ENCODE measurements at regions not wholly inside any gene's neighbourhood (a gene's known extent, or its start where the extent isn't known, plus 50 kb on each side); places are given as distances from the start of the nearest gene placed in this dataset.

GRCh38 chr15:25188551-25189101 is 233.8 kb downstream of the SNRPN start:
- H3K36me3 Mint-ChIP-seq (ENCODE audit: low read depth, unreplicated experiment), result peaks cover 4% of the 10 kb centered on the region
- H3K4me1 Mint-ChIP-seq (ENCODE audit: low read depth, unreplicated experiment), result no peaks in the 10 kb centered on the region
- peaks cover 20% of the 10 kb centered on the region for H3K9me3 ChIP-seq (ENCODE audit: insufficient read depth, low read depth, low read length)
- H3K27ac Mint-ChIP-seq (ENCODE audit: unreplicated experiment), result no peak overlapping the region
- no peak overlapping the region for H3K9ac ChIP-seq (ENCODE audit: low read length)
- no peak overlapping the region for H3K4me3 Mint-ChIP-seq (ENCODE audit: unreplicated experiment)
- H3K4me3 ChIP-seq (ENCODE audit: insufficient read depth, low read depth, low read length), result no peak overlapping the region
- TF ChIP-seq EZH2 (IDR thresholded peaks at IDR 0.05; ENCODE audit: insufficient read depth, low read length) (no peak), CTCF (IDR thresholded peaks at IDR 0.05; ENCODE audit: insufficient read depth, low read depth, low read length) (no peak)
- H4K20me1 ChIP-seq (ENCODE audit: insufficient read depth, low read length), result no peaks in the 10 kb centered on the region
- H3K79me2 ChIP-seq (ENCODE audit: insufficient read depth, low read length), result no peaks in the 10 kb centered on the region
- no peak overlapping the region for H3K27ac ChIP-seq (ENCODE audit: low read depth, low read length)
- peaks cover 22% of the 10 kb centered on the region for H3K9me3 Mint-ChIP-seq (ENCODE audit: unreplicated experiment)
- no peaks in the 10 kb centered on the region for H3K4me1 ChIP-seq (ENCODE audit: insufficient read depth, low read length)
- H3K27me3 ChIP-seq (ENCODE audit: insufficient read depth, low read length), result no peaks in the 10 kb centered on the region
- no peaks in the 10 kb centered on the region for H3K36me3 ChIP-seq (ENCODE audit: insufficient read depth, low read length)
- no peak overlapping the region for H2AFZ ChIP-seq (ENCODE audit: low read depth, low read length)
- H3K4me2 ChIP-seq (ENCODE audit: low read length), result no peak overlapping the region
- DNase-seq (ENCODE audit: low read depth) (no peak), FAIRE-seq (no peak)
- H3K27me3 Mint-ChIP-seq (ENCODE audit: low read depth, unreplicated experiment), result no peaks in the 10 kb centered on the region

- peaks cover 22% of the 10 kb centered on the region for H3K9me3 Mint-ChIP-seq (ENCODE audit: unreplicated experiment)
- Histone ChIP-seq H3K27me3 (ENCODE audit: insufficient read depth, low read length) (no peaks in the 10 kb centered on the region), H3K27ac (ENCODE audit: low read depth, low read length) (no peak overlapping the region), H3K79me2 (ENCODE audit: insufficient read depth, low read length) (no peaks in the 10 kb centered on the region), H3K4me1 (ENCODE audit: insufficient read depth, low read length) (no peaks in the 10 kb centered on the region), H4K20me1 (ENCODE audit: insufficient read depth, low read length) (no peaks in the 10 kb centered on the region), H3K4me3 (ENCODE audit: insufficient read depth, low read depth, low read length) (no peak overlapping the region), H2AFZ (ENCODE audit: low read depth, low read length) (no peak overlapping the region), H3K36me3 (ENCODE audit: insufficient read depth, low read length) (no peaks in the 10 kb centered on the region), H3K9ac (ENCODE audit: low read length) (no peak overlapping the region), H3K9me3 (ENCODE audit: insufficient read depth, low read depth, low read length) (peaks cover 25% of the 10 kb centered on the region), H3K4me2 (ENCODE audit: low read length) (no peak overlapping the region)
- TF ChIP-seq CTCF (IDR thresholded peaks at IDR 0.05; ENCODE audit: insufficient read depth, low read depth, low read length) (no peak), EZH2 (IDR thresholded peaks at IDR 0.05; ENCODE audit: insufficient read depth, low read length) (no peak)
- H3K27me3 Mint-ChIP-seq (ENCODE audit: low read depth, unreplicated experiment), result no peaks in the 10 kb centered on the region
- no peak for FAIRE-seq
- no peak overlapping the region for H3K27ac Mint-ChIP-seq (ENCODE audit: unreplicated experiment)
- DNase-seq (ENCODE audit: low read depth), result no peak
- H3K36me3 Mint-ChIP-seq (ENCODE audit: low read depth, unreplicated experiment), result peaks cover 4% of the 10 kb centered on the region
- H3K4me1 Mint-ChIP-seq (ENCODE audit: low read depth, unreplicated experiment), result no peaks in the 10 kb centered on the region
- no peak overlapping the region for H3K4me3 Mint-ChIP-seq (ENCODE audit: unreplicated experiment)
Observed at GRCh38 chr15:25189551-25189950, 234.8 kb downstream of the SNRPN start.

- Histone ChIP-seq H3K27me3 (ENCODE audit: insufficient read depth, low read length) (no peaks in the 10 kb centered on the region), H3K9ac (ENCODE audit: low read length) (no peak overlapping the region), H3K9me3 (ENCODE audit: insufficient read depth, low read depth, low read length) (peaks cover 23% of the 10 kb centered on the region), H3K4me1 (ENCODE audit: insufficient read depth, low read length) (no peaks in the 10 kb centered on the region), H3K4me3 (ENCODE audit: insufficient read depth, low read depth, low read length) (no peak overlapping the region), H3K4me2 (ENCODE audit: low read length) (no peak overlapping the region), H3K79me2 (ENCODE audit: insufficient read depth, low read length) (no peaks in the 10 kb centered on the region), H3K27ac (ENCODE audit: low read depth, low read length) (no peak overlapping the region), H3K36me3 (ENCODE audit: insufficient read depth, low read length) (no peaks in the 10 kb centered on the region), H2AFZ (ENCODE audit: low read depth, low read length) (no peak overlapping the region), H4K20me1 (ENCODE audit: insufficient read depth, low read length) (no peaks in the 10 kb centered on the region)
- H3K27me3 Mint-ChIP-seq (ENCODE audit: low read depth, unreplicated experiment), result no peaks in the 10 kb centered on the region
- TF ChIP-seq EZH2 (IDR thresholded peaks at IDR 0.05; ENCODE audit: insufficient read depth, low read length), result no peak
- TF ChIP-seq CTCF (IDR thresholded peaks at IDR 0.05; ENCODE audit: insufficient read depth, low read depth, low read length), result no peak
- DNase-seq (ENCODE audit: low read depth) (no peak), FAIRE-seq (no peak)
- H3K36me3 Mint-ChIP-seq (ENCODE audit: low read depth, unreplicated experiment), result peaks cover 3% of the 10 kb centered on the region
- H3K9me3 Mint-ChIP-seq (ENCODE audit: unreplicated experiment), result peaks cover 29% of the 10 kb centered on the region
- no peak overlapping the region for H3K27ac Mint-ChIP-seq (ENCODE audit: unreplicated experiment)
- H3K4me1 Mint-ChIP-seq (ENCODE audit: low read depth, unreplicated experiment), result no peaks in the 10 kb centered on the region
- H3K4me3 Mint-ChIP-seq (ENCODE audit: unreplicated experiment), result no peak overlapping the region
Observed at GRCh38 chr15:25192651-25193050, 237.9 kb downstream of the SNRPN start.

Measured in astrocyte (in vitro differentiated cells and primary cell).